BLaER1 treated with 17β-estradiol and CSF1 and Interleukin-3, amounts not matched to agents 10 nM and 100 nM (cell line): ENCODE measurements at regions not wholly inside any gene's neighbourhood (a gene's known extent, or its start where the extent isn't known, plus 50 kb on each side); places are given as distances from the start of the nearest gene placed in this dataset.

Source experiments
- H3K27ac ChIP-seq, 11 experiments: shearing (Covaris generic); formaldehyde crosslinking; 2 replicates each; pipeline ENCODE4 v1.8.1; 2022
- H3K27me3 ChIP-seq, 11 experiments: shearing (Covaris generic); formaldehyde crosslinking; 2 replicates each; pipeline ENCODE4 v1.8.1; 2022
- H3K36me3 ChIP-seq, 11 experiments: shearing (Covaris generic); formaldehyde crosslinking; 2 replicates each; pipeline ENCODE4 v1.8.1; 2022
- H3K4me1 ChIP-seq, 10 experiments: shearing (Covaris generic); formaldehyde crosslinking; 2 replicates each; pipeline ENCODE4 v1.8.1; 2022
- H3K4me2 ChIP-seq, 11 experiments: shearing (Covaris generic); formaldehyde crosslinking; 2 replicates each; pipeline ENCODE4 v1.8.1; 2022
- H3K4me3 ChIP-seq, 10 experiments: shearing (Covaris generic); formaldehyde crosslinking; 2 replicates each; pipeline ENCODE4 v1.8.1; 2022
- H3K9ac ChIP-seq, 11 experiments: shearing (Covaris generic); formaldehyde crosslinking; 2 replicates each; pipeline ENCODE4 v1.8.1; 2022
- H3K9me3 ChIP-seq, 11 experiments: shearing (Covaris generic); formaldehyde crosslinking; replicated peaks in 1 of 11; 2 replicates each; pipeline ENCODE4 v1.8.1; 2022
- H4K20me1 ChIP-seq, 11 experiments: shearing (Covaris generic); formaldehyde crosslinking; 2 replicates each; pipeline ENCODE4 v1.8.1; 2022
- Cebpa-rat ChIP-seq, 11 experiments: shearing (Covaris generic); IDR thresholded peaks; 2 replicates each; pipeline ENCODE4 v1.8.1; 2022

DNA sequence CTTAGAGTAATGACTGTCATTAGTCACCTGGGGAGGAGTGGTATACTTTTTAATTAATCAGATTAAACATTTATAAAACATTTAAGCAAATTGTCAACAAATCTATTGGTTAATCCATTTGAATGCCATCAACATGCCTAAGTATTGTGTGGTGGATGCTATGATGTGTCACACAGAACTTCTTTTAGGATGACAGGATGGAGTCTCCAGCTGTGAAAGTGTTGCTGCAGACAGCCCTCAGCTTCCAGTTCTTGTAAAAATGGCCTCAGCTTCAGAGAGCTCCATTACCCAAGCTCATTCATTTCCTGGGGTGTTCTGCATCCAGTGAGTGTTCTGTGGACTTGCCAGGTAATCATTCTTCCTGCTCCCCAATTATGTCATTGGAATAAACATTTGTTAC lies 74.3 kb upstream of the CLNK start:
- Histone ChIP-seq H4K20me1 (no peaks in the 10 kb centered on the region), H3K4me1 (peaks cover 0 to 7% (median 5%) of the 10 kb centered on the region in 10 experiments; a peak in 12 of 20 replicates), H3K9me3 (no peaks in the 10 kb centered on the region), H3K4me2 (no peak overlapping the region), H3K27me3 (no peaks in the 10 kb centered on the region), H3K27ac (no peak overlapping the region), H3K36me3 (no peaks in the 10 kb centered on the region), H3K4me3 (no peak overlapping the region), H3K9ac (no peak overlapping the region)
- no peak for TF ChIP-seq Cebpa-rat (IDR thresholded peaks at IDR 0.05)

DNA sequence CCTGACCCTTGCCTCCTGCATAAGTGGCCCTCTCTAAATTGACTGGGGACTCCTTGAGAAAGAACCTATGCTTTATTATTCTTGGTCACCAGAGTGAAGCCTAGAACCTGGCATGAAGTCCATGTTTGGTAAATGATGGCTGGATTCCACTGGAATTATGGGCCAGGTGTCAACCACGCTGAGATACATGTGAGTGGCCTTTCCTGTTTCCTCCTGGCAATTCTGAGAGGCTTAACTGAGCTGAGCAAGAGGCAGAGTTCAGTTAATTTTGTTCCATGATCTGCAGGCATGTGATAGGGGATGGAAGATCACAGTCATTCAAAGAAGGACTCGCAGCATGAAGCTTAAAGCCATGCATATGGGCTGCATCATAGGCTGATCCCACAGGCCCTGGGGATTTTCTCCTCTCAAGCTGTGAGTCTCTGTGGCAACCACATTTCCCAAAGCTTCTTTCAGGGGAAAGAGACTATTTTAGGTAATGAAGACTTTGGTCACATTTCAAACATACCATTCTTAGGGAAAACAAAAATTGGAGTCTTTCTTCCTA lies 69.4 kb upstream of the CLNK start:
- Histone ChIP-seq H3K4me3 (no peak overlapping the region), H3K4me2 (peak overlapping the region in 8 of 11 experiments; percentile 2 to 60 (median 41); a peak in 12 of 22 replicates)

DNA sequence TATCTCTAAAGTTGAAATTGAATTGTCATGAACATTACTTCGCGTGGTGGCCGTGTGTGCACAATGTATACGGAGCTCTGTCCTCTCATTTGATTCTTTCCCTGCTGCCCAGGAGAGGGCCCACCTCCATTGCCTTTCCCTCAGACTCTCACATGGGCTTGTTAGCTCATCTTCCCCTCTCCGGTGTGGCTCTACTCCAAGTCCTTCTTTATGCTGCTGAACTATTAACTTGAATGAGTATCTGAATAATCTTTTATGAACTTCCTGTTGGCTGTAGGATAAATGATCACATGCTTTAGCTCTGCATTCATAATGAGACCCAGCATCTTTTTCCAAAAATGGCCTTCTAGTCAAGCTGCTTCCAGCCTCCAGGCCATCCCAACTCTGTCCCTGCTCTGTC lies 68.8 kb upstream of the CLNK start:
- Histone ChIP-seq H3K4me3 (no peak overlapping the region), H3K27me3 (no peaks in the 10 kb centered on the region), H4K20me1 (no peaks in the 10 kb centered on the region), H3K4me2 (peak overlapping the region in 7 of 11 experiments; percentile 2 to 60 (median 48); a peak in 9 of 22 replicates), H3K9ac (no peak overlapping the region), H3K4me1 (peaks cover 0 to 17% (median 10%) of the 10 kb centered on the region in 10 experiments; a peak in 12 of 20 replicates), H3K27ac (no peak overlapping the region), H3K36me3 (no peaks in the 10 kb centered on the region), H3K9me3 (no peaks in the 10 kb centered on the region)
- no peak for TF ChIP-seq Cebpa-rat (IDR thresholded peaks at IDR 0.05)

More for the DNA sequence above, 69.4 kb upstream of the CLNK start:
- Histone ChIP-seq H3K36me3 (no peaks in the 10 kb centered on the region), H3K9me3 (no peaks in the 10 kb centered on the region), H3K9ac (no peak overlapping the region), H3K27me3 (no peaks in the 10 kb centered on the region), H4K20me1 (no peaks in the 10 kb centered on the region), H3K27ac (no peak overlapping the region), H3K4me1 (peaks cover 0 to 17% (median 10%) of the 10 kb centered on the region in 10 experiments; a peak in 12 of 20 replicates)
- no peak for TF ChIP-seq Cebpa-rat (IDR thresholded peaks at IDR 0.05)

DNA sequence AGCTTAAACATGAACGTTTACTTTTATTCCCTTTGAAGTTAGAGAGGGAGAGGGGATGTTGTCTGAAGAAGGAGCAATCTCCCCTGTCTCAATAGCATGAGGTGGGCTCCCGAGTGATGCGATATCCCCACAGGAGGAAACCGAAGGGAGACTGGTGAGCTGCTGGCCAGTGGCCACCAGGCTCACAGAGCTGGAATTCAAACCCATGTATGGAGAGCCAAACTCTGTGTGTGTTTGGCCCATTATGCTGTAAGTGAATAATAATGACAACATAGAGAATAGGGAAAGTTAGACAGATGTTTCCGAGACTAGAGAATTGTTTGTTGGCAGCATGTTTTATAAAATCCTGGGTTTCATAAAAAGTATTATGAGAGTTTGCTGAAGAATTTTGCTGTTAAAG lies 66.1 kb upstream of the CLNK start:
- no peak for TF ChIP-seq Cebpa-rat (IDR thresholded peaks at IDR 0.05)
- Histone ChIP-seq H3K36me3 (no peaks in the 10 kb centered on the region), H3K27ac (no peak overlapping the region)

DNA sequence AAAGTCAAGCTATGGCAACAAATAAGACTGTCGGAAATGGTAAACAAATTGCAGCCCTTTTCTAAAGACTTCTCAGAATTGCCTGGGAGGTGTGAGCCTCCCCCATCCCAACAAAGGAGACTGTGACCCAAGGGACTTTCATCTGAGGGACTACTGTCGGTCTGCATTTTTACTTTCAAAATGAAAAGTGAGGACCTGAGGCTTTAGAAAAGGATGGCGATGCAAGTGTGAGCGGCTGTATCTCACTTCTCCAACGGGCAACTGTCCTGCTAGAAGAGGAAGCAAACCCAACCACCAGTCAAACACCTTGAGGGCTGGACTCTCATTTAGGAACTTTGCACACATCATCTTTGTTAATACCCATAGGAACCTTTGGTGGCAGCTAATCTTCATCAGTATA lies 62.6 kb upstream of the CLNK start:
- Histone ChIP-seq H3K9me3 (no peaks in the 10 kb centered on the region; a peak in 1 of 22 replicates), H3K27me3 (no peaks in the 10 kb centered on the region), H3K4me1 (peaks cover 0 to 18% (median 17%) of the 10 kb centered on the region in 10 experiments; a peak in 17 of 20 replicates), H3K27ac (no peak overlapping the region), H4K20me1 (no peaks in the 10 kb centered on the region), H3K9ac (no peak overlapping the region), H3K4me3 (no peak overlapping the region), H3K4me2 (no peak overlapping the region), H3K36me3 (no peaks in the 10 kb centered on the region)
- no peak for TF ChIP-seq Cebpa-rat (IDR thresholded peaks at IDR 0.05)

More for the DNA sequence above, 66.1 kb upstream of the CLNK start:
- Histone ChIP-seq H3K27me3 (no peaks in the 10 kb centered on the region), H3K4me1 (peaks cover 0 to 17% (median 10%) of the 10 kb centered on the region in 10 experiments; a peak in 12 of 20 replicates), H3K9me3 (no peaks in the 10 kb centered on the region), H3K9ac (no peak overlapping the region), H3K4me3 (no peak overlapping the region), H3K4me2 (no peak overlapping the region), H4K20me1 (no peaks in the 10 kb centered on the region)

DNA sequence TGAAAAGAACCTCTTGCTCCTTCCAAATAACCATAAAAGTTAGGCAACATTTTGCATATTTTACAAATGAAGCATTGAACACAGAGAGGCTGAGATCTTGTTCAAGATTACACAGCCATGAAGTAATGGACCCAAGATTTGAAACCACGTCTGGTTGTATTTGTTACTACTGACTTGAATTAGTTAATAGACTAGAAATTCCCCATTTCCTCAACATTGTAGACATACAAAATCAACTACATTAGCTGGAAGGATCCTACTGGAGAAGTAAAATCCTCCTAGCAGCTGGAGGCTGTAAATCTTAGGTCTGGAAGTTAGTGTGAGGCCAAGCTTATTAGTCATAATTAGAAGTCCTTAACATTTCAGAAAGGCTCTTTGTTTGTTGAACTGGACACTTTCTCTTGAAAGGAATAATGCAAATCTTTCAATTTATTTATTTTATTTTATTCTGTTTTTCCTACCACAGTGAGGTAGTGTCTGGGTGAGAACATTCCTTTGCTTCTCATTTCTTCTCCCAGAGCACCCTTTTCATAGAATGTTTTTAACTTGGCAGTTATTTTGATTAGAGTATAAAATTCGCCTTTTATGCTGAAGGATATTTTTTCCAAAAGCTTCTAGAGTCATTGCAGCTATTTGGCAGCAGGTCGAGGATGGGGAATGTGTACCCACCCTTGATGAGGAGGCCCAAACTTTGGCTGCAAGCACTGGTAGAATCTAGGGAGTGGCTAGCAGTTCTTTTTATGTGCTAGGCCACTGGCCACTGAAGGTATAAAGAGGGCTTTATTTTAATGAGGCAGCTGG lies 62.0 kb upstream of the CLNK start:
- Histone ChIP-seq H3K4me3 (no peak overlapping the region), H4K20me1 (no peaks in the 10 kb centered on the region), H3K9ac (no peak overlapping the region), H3K27ac (no peak overlapping the region), H3K4me1 (peaks cover 0 to 25% (median 20%) of the 10 kb centered on the region in 10 experiments; a peak in 17 of 20 replicates), H3K27me3 (no peaks in the 10 kb centered on the region), H3K4me2 (no peak overlapping the region), H3K36me3 (no peaks in the 10 kb centered on the region), H3K9me3 (no peaks in the 10 kb centered on the region; a peak in 1 of 22 replicates)
- no peak for TF ChIP-seq Cebpa-rat (IDR thresholded peaks at IDR 0.05)

DNA sequence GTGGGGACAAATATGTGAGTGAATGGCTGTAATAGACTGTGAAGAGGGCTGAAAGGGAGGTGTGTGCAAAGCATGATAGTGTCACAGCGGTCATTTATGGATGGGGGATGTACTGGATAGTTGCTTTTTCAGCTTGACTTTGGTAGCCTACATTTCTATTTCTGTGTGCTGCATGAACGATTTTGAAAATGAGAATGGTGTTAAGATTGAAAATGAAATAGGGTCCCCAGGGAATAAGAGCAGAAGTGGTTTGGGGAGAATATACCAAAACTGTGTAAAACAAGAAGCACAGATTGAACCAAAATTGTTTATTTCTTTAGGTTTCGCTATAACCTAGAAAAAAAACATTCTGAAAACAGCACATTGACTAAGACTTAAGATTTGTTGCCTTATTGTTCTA lies 58.8 kb upstream of the CLNK start:
- peak overlapping the region in 10 of 11 experiments; percentile 18 to 65 (median 58); a peak in 18 of 22 replicates for H3K4me2 ChIP-seq
- no peak overlapping the region for H3K9ac ChIP-seq
- H4K20me1 ChIP-seq = no peaks in the 10 kb centered on the region
- no peak overlapping the region for H3K27ac ChIP-seq
- H3K4me1 ChIP-seq = peaks cover 0 to 26% (median 20%) of the 10 kb centered on the region in 10 experiments; a peak in 17 of 20 replicates
- no peaks in the 10 kb centered on the region for H3K27me3 ChIP-seq
- H3K9me3 ChIP-seq = no peaks in the 10 kb centered on the region; a peak in 1 of 22 replicates
- TF ChIP-seq Cebpa-rat (IDR thresholded peaks at IDR 0.05) = no peak
- no peaks in the 10 kb centered on the region for H3K36me3 ChIP-seq
- H3K4me3 ChIP-seq = no peak overlapping the region

DNA sequence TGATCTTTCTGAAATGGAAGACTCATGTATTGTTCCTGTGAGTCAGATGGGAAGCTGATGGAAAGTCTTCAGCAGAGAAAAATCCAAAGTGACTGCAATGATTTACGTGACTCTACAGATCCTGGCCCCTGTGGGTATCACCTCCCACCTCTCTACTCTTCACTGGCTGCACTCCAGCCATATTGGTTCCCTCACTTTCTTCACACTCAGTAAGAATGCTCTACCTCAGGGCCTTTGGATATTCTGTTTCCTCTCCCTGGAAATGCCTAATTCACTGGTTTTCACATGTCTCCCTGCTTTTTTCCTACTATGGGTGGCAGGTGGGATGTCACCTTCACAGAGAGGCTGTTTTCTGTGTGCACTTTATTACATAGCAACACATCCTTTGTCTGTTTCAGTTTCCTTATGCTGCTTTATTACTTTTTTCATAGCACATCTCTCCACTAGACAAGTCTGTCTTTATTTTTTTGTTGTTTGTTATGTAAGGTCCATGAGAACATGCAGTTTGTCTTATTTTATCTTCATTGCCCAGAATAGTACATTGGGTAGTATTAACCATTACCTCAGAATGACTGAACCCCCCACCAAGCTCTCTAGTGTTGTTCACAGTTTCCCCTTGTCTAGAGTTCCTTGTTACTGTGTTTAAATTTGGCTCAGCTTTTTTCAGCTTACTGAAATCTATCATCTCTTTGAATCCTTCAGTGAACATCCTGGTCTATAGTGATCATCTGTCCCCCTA lies 57.6 kb upstream of the CLNK start:
- TF ChIP-seq Cebpa-rat (IDR thresholded peaks at IDR 0.05) = no peak
- Histone ChIP-seq H3K4me3 (no peak overlapping the region), H3K4me2 (peak overlapping the region in 8 of 11 experiments; percentile 44 to 65 (median 61); a peak in 14 of 22 replicates), H3K9me3 (no peaks in the 10 kb centered on the region; a peak in 1 of 22 replicates), H3K4me1 (peaks cover 0 to 26% (median 20%) of the 10 kb centered on the region in 10 experiments; a peak in 17 of 20 replicates), H3K27ac (no peak overlapping the region), H3K9ac (no peak overlapping the region), H3K36me3 (no peaks in the 10 kb centered on the region), H4K20me1 (no peaks in the 10 kb centered on the region), H3K27me3 (no peaks in the 10 kb centered on the region)
